ENCODE measurements at regions not wholly inside any gene's neighbourhood (a gene's known extent, or its start where the extent isn't known, plus 50 kb on each side); places are given as distances from the start of the nearest gene placed in this dataset.

GRCh38 chr2:145875016-145875415 is 1355.1 kb upstream of the ZEB2 start:
- TF ChIP-seq CTCF (conservative IDR thresholded peaks at IDR 0.05; ENCODE audit: low read depth, low read length) (no peak), EZH2 (IDR thresholded peaks at IDR 0.05; ENCODE audit: borderline replicate concordance, low read depth, low read length, poor library complexity, severe bottlenecking) (no peak)
